ENCODE measurements at regions not wholly inside any gene's neighbourhood (a gene's known extent, or its start where the extent isn't known, plus 50 kb on each side); places are given as distances from the start of the nearest gene placed in this dataset.

- TF ChIP-seq CTCF (IDR thresholded peaks at IDR 0.05; ENCODE audit: extremely low read depth, missing control alignments): no peak
Observed at GRCh38 chr5:167623354-167623753, 668.1 kb upstream of the WWC1 start.

GRCh38 chr5:167624053-167624452, 667.4 kb upstream of the WWC1 start:
- TF ChIP-seq CTCF (IDR thresholded peaks at IDR 0.05; ENCODE audit: extremely low read depth, missing control alignments): no peak
- DNase-seq (ENCODE audit: low spot score): no peak

More at GRCh38 chr5:167623354-167623753, 668.1 kb upstream of the WWC1 start:
- no peak for DNase-seq (ENCODE audit: low spot score)

- DNase-seq (ENCODE audit: low spot score): no peak
- no peak for TF ChIP-seq CTCF (IDR thresholded peaks at IDR 0.05; ENCODE audit: extremely low read depth, missing control alignments)
Observed at GRCh38 chr5:167626341-167627123, 664.9 kb upstream of the WWC1 start.

- no peak for TF ChIP-seq CTCF (IDR thresholded peaks at IDR 0.05; ENCODE audit: extremely low read depth, missing control alignments)
- DNase-seq (ENCODE audit: low spot score): no peak
Observed at GRCh38 chr5:167629634-167630033, 661.8 kb upstream of the WWC1 start.

- no peak for TF ChIP-seq CTCF (IDR thresholded peaks at IDR 0.05; ENCODE audit: extremely low read depth, missing control alignments)
- no peak for DNase-seq (ENCODE audit: low spot score)
Observed at GRCh38 chr5:167631191-167631590, 660.3 kb upstream of the WWC1 start.

DNA sequence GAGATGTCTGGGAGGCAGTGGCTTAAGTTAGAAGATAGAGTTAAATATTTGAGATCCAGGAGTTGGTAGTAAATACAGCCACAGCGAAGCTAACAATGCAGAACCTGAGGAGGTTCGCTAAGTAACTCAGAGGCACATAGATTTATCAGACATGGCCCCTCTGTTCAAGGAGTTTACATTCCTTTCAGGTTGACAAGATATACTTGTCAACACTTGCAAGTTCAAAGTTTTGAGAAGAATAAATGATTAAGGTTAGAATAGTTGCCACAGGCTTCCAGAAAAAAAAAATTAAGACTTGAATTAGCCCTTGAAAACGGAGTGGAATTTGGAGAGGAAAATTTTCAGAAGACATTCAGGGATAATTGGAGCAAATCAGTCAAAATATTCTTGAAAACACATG, 658.3 kb upstream of the WWC1 start:
- no peak for DNase-seq (ENCODE audit: low spot score)
- no peak for TF ChIP-seq CTCF (IDR thresholded peaks at IDR 0.05; ENCODE audit: extremely low read depth, missing control alignments)

GRCh38 chr5:167633931-167634341, 657.5 kb upstream of the WWC1 start:
- no peak for DNase-seq (ENCODE audit: low spot score)
- TF ChIP-seq CTCF (IDR thresholded peaks at IDR 0.05; ENCODE audit: extremely low read depth, missing control alignments): no peak
